ENCODE measurements at regions not wholly inside any gene's neighbourhood (a gene's known extent, or its start where the extent isn't known, plus 50 kb on each side); places are given as distances from the start of the nearest gene placed in this dataset.

DNA sequence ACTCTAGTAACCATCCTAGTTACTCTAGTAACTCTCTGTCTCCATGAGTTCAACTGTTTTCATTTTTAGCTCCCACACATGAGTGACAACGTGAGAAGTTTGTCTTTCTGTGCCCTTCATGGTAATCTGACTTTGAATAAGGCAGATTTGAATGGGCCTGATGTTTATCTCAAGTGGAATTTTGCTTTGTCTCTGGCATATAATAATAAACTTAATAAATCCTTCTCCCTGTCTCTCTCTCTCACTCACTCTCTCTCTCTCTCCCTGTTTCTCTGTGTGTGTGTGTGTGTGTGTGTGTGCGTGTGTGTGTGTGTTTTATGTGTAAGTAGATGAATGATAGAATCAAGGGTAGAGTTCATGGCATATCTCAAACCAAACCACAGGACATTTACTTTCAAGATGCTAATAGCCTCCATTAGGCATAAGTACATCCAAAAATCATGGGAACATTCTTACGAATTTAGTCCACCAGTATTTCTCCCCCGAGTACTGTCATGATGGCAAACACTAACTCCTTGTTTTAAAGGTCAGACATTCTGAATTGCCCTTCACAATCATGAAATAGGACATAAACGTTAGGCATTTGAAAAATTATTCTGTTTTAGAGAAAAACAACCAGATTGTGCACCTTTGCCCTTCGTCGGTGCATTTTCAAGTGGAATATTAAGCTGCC is 193.1 kb downstream of the SPATA18 start:
- H3K4me3 ChIP-seq (ENCODE audit: low read depth, low read length), result no peak overlapping the region
- TF ChIP-seq CTCF (IDR thresholded peaks at IDR 0.05; ENCODE audit: low read depth, low read length, missing control alignments), result no peak
- DNase-seq (ENCODE audit: low read depth), result no peak

- no peak for DNase-seq (ENCODE audit: low read depth)
- H3K4me3 ChIP-seq (ENCODE audit: low read depth, low read length), result no peak overlapping the region
- TF ChIP-seq CTCF (IDR thresholded peaks at IDR 0.05; ENCODE audit: low read depth, low read length, missing control alignments), result no peak
These were observed 193.7 kb downstream of the SPATA18 start for GRCh38 chr4:52244848-52245247.

- no peak overlapping the region for H3K4me3 ChIP-seq (ENCODE audit: low read depth, low read length)
- TF ChIP-seq CTCF (IDR thresholded peaks at IDR 0.05; ENCODE audit: low read depth, low read length, missing control alignments), result no peak
- DNase-seq (ENCODE audit: low read depth), result no peak
These were observed 195.7 kb downstream of the SPATA18 start for GRCh38 chr4:52246827-52247226.

GRCh38 chr4:52247941-52248340 is 196.8 kb downstream of the SPATA18 start:
- no peak for DNase-seq (ENCODE audit: low read depth)
- no peak for TF ChIP-seq CTCF (IDR thresholded peaks at IDR 0.05; ENCODE audit: low read depth, low read length, missing control alignments)
- H3K4me3 ChIP-seq (ENCODE audit: low read depth, low read length), result no peak overlapping the region

GRCh38 chr4:52248820-52249219 is 197.7 kb downstream of the SPATA18 start:
- no peak for DNase-seq (ENCODE audit: low read depth)
- no peak for TF ChIP-seq CTCF (IDR thresholded peaks at IDR 0.05; ENCODE audit: low read depth, low read length, missing control alignments)
- H3K4me3 ChIP-seq (ENCODE audit: low read depth, low read length), result no peak overlapping the region

GRCh38 chr4:52249581-52249980 is 198.5 kb downstream of the SPATA18 start:
- no peak for DNase-seq (ENCODE audit: low read depth)
- no peak for TF ChIP-seq CTCF (IDR thresholded peaks at IDR 0.05; ENCODE audit: low read depth, low read length, missing control alignments)
- no peak overlapping the region for H3K4me3 ChIP-seq (ENCODE audit: low read depth, low read length)

DNA sequence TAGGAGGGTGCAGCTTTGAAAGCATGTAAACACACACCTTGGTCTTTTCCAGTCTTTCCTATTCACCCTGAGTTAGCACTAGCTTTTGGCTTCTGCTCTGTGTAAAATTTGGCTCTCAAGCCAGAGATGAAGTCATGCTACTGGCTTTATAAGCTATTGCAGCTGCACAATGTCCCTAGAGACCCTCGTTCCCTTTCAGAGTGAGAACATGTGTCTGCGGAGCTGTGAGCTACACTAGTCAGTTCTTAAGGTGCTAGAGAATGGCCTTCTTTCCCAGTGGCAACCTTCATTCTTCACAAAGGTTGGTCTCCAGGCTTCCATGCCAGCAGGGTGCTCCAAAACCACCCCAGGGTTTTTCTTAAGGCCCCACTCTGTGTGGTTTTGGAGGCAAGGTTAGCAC is 199.1 kb downstream of the SPATA18 start:
- H3K4me3 ChIP-seq (ENCODE audit: low read depth, low read length), result no peak overlapping the region
- TF ChIP-seq CTCF (IDR thresholded peaks at IDR 0.05; ENCODE audit: low read depth, low read length, missing control alignments), result no peak
- DNase-seq (ENCODE audit: low read depth), result no peak
